GM19468 (cell line): ENCODE measurements at regions not wholly inside any gene's neighbourhood (a gene's known extent, or its start where the extent isn't known, plus 50 kb on each side); places are given as distances from the start of the nearest gene placed in this dataset.
"Not testable (repeated sequence)": the region's sequence is repeated elsewhere in the genome, so short reads cannot be mapped to it uniquely, and the experiment has no call there.

Experiments used
- ATAC-seq: cut with Tn5 transposase; IDR thresholded peaks from one replicate; pipeline ENCODE4 v1.9.1; 2021; ENCODE audit warnings: mild to moderate bottlenecking, moderate library complexity, moderate number of reproducible peaks; ENCODE audit not compliant: unreplicated experiment; ENCODE audit errors: extremely low read depth

GRCh38 chr4:181853881-181854511 is 389.2 kb upstream of the TENM3 start:
- ATAC-seq = no peak

GRCh38 chr4:181855307-181855706 is 387.9 kb upstream of the TENM3 start:
- ATAC-seq = no peak

GRCh38 chr4:181857471-181857870 is 385.7 kb upstream of the TENM3 start:
- not testable (repeated sequence) for ATAC-seq

- no peak for ATAC-seq
Measured at GRCh38 chr4:181858741-181859140, 384.5 kb upstream of the TENM3 start.

- no peak for ATAC-seq
Measured at GRCh38 chr4:181859439-181859838, 383.8 kb upstream of the TENM3 start.

GRCh38 chr4:181860157-181860556 is 383.0 kb upstream of the TENM3 start:
- no peak for ATAC-seq

- no peak for ATAC-seq
Measured at GRCh38 chr4:181860668-181861067, 382.5 kb upstream of the TENM3 start.

- no peak for ATAC-seq
Measured at GRCh38 chr4:181863856-181864255, 379.3 kb upstream of the TENM3 start.

GRCh38 chr4:181870326-181870725 is 372.9 kb upstream of the TENM3 start:
- no peak for ATAC-seq

GRCh38 chr4:181874602-181875001 is 368.6 kb upstream of the TENM3 start:
- no peak for ATAC-seq

GRCh38 chr4:181877329-181877848 is 365.8 kb upstream of the TENM3 start:
- ATAC-seq = no peak

GRCh38 chr4:181890031-181890430 is 353.2 kb upstream of the TENM3 start:
- ATAC-seq = no peak

- ATAC-seq = no peak
Measured at GRCh38 chr4:181890911-181891310, 352.3 kb upstream of the TENM3 start.

GRCh38 chr4:181896614-181897013 is 346.6 kb upstream of the TENM3 start:
- no peak for ATAC-seq

- no peak for ATAC-seq
Measured at GRCh38 chr4:181897935-181898334, 345.3 kb upstream of the TENM3 start.

- not testable (repeated sequence) for ATAC-seq
Measured at GRCh38 chr4:181902404-181902803, 340.8 kb upstream of the TENM3 start.

GRCh38 chr4:181905708-181906107 is 337.5 kb upstream of the TENM3 start:
- no peak for ATAC-seq

- ATAC-seq = no peak
Measured at GRCh38 chr4:181908168-181908567, 335.0 kb upstream of the TENM3 start.

- ATAC-seq = no peak
Measured at GRCh38 chr4:181909368-181909767, 333.8 kb upstream of the TENM3 start.

GRCh38 chr4:181911420-181911819 is 331.8 kb upstream of the TENM3 start:
- ATAC-seq = no peak

- ATAC-seq = no peak
Measured at GRCh38 chr4:181933471-181933870, 309.7 kb upstream of the TENM3 start.

GRCh38 chr4:181938631-181939030 is 304.6 kb upstream of the TENM3 start:
- ATAC-seq = no peak
